MCF 10A (cell line): ENCODE measurements at regions not wholly inside any gene's neighbourhood (a gene's known extent, or its start where the extent isn't known, plus 50 kb on each side); places are given as distances from the start of the nearest gene placed in this dataset.

Source experiments
- BruUV-seq: library from RNA; stranded (reverse); fragments of 400-500 nt; replicated peaks from 2 replicates; lab custom pipeline; 2021; lab: Mats Ljungman, UMichigan
- CTCF ChIA-PET: fragments of 300-600 bp; sonication (Branson Sonifier 250); formaldehyde crosslinking; extraction: SDS; loops from one replicate; lab custom pipeline; 2021; ENCODE audit warnings: antibody characterized with exemption, inconsistent platforms; lab: Yijun Ruan, JAX
- POLR2A ChIA-PET: fragments of 300-600, 350-650 bp; sonication (Branson Sonifier 250); formaldehyde crosslinking; extraction: SDS; loops from one replicate; lab custom pipeline; 2020; ENCODE audit warnings: antibody characterized with exemption, inconsistent platforms; lab: Yijun Ruan, JAX
- DNase-seq: peaks from one replicate; pipeline ENCODE4 v3.0.0-alpha.2; 2018; ENCODE audit not compliant: unreplicated experiment
- H3K27ac Mint-ChIP-seq: one replicate; pipeline ENCODE4 v1.8.0; 2022; ENCODE audit warnings: mild to moderate bottlenecking, low read depth, mixed read lengths; ENCODE audit not compliant: unreplicated experiment
- H3K27me3 Mint-ChIP-seq: one replicate; pipeline ENCODE4 v1.8.0; 2022; ENCODE audit warnings: mixed read lengths; ENCODE audit not compliant: insufficient read depth, unreplicated experiment
- H3K36me3 Mint-ChIP-seq: one replicate; pipeline ENCODE4 v1.8.0; 2022; ENCODE audit warnings: mild to moderate bottlenecking, moderate library complexity, mixed read lengths; ENCODE audit not compliant: insufficient read depth, unreplicated experiment
- H3K4me1 Mint-ChIP-seq: one replicate; pipeline ENCODE4 v1.8.0; 2022; ENCODE audit warnings: mixed read lengths; ENCODE audit not compliant: insufficient read depth, unreplicated experiment
- H3K4me3 Mint-ChIP-seq: one replicate; pipeline ENCODE4 v1.8.0; 2022; ENCODE audit warnings: mild to moderate bottlenecking, moderate library complexity, mixed read lengths; ENCODE audit not compliant: unreplicated experiment
- H3K9me3 Mint-ChIP-seq: one replicate; pipeline ENCODE4 v1.8.0; 2022; ENCODE audit warnings: mixed read lengths; ENCODE audit not compliant: unreplicated experiment
- CTCF ChIP-seq: fragments of 200-600 bp; IDR thresholded peaks from one replicate; pipeline ENCODE4 v1.8.0; 2022; ENCODE audit warnings: antibody characterized with exemption, mild to moderate bottlenecking; ENCODE audit not compliant: unreplicated experiment
- intact Hi-C: fragments of 100-400 bp; cut with micrococcal nuclease; formaldehyde crosslinking; loops from 2 replicates; pipeline ENCODE4 v1.14.1; 2022

- Mint-ChIP-seq H3K4me3 (no peak overlapping the region), H3K27ac (no peak overlapping the region), H3K9me3 (no peaks in the 10 kb centered on the region), H3K27me3 (no peaks in the 10 kb centered on the region), H3K36me3 (peaks cover 6% of the 10 kb centered on the region), H3K4me1 (no peaks in the 10 kb centered on the region)
- ChIA-PET CTCF (interaction anchor here (0.5 to 3.4 kb wide), 26 partner anchors 8 to 814 kb away, joined by 3 to 27 read pairs (median 4); no protein-coding TSS in a partner anchor), POLR2A (interaction anchor here (0.6 to 1.2 kb wide), 3 partner anchors 9 to 77 kb away, joined by 3 read pairs; no protein-coding TSS in a partner anchor)
- intact Hi-C loops, result loop anchor here (2.0 to 10.0 kb wide), 6 partner anchors 73 to 987 kb away; no protein-coding TSS in a partner anchor
- no TSS peak for BruUV-seq
- peak; percentile 62 for DNase-seq
- peak; percentile 87 for TF ChIP-seq CTCF
Observed at GRCh38 chr7:114865564-114865963, 56.3 kb upstream of the MDFIC start.
